ENCODE measurements at regions not wholly inside any gene's neighbourhood (a gene's known extent, or its start where the extent isn't known, plus 50 kb on each side); places are given as distances from the start of the nearest gene placed in this dataset.

GRCh38 chr4:126647320-126647719 is 985.4 kb upstream of the INTU start:
- Histone ChIP-seq H3K4me1 (ENCODE audit: control insufficient read depth, extremely low read depth, insufficient read depth, low read length) (no peaks in the 10 kb centered on the region), H3K9ac (replicated peaks; ENCODE audit: extremely low read depth, insufficient read depth, low read length) (no peak overlapping the region), H3K27me3 (ENCODE audit: control insufficient read depth in 2 of 2, insufficient read depth in 2 of 2, low read length in 2 of 2) (no peaks in the 10 kb centered on the region), H3K27ac (ENCODE audit: insufficient read depth, low read depth, low read length) (no peak overlapping the region), H3K4me2 (ENCODE audit: insufficient read depth, low read length) (no peak overlapping the region), H2AFZ (ENCODE audit: low read depth, low read length) (no peak overlapping the region), H4K20me1 (replicated peaks; ENCODE audit: control insufficient read depth, extremely low read depth, insufficient read depth, low read length) (no peaks in the 10 kb centered on the region), H3K36me3 (ENCODE audit: control insufficient read depth in 2 of 2, extremely low read depth in 1 of 2, insufficient read depth in 2 of 2, low read length in 2 of 2) (no peaks in the 10 kb centered on the region), H3K4me3 (replicated peaks in 1 of 3; ENCODE audit: insufficient read depth in 1 of 3, low read depth in 1 of 3, low read length in 3 of 3) (no peak overlapping the region), H3K79me2 (ENCODE audit: control insufficient read depth, insufficient read depth, low read length) (no peaks in the 10 kb centered on the region), H3K9me1 (replicated peaks; ENCODE audit: control insufficient read depth, extremely low read depth, insufficient read depth, low read length) (no peaks in the 10 kb centered on the region), H3K9me3 (replicated peaks; ENCODE audit: control insufficient read depth, insufficient read depth, low read length) (no peaks in the 10 kb centered on the region)
- ChIA-PET CTCF (no interaction called here), POLR2A (no interaction called here)
- no TSS peak for BruUV-seq (replicated peaks)
- dilution Hi-C loops (cut with MboI; ENCODE audit: extremely low pct_ligation_motif_present, low sequenced_read_pairs) (no loop called here), intact Hi-C loops (cut with micrococcal nuclease) (no loop called here)
- DNase-seq (ENCODE audit: low read depth, low spot score) (no peak), FAIRE-seq (no peak)
- TF ChIP-seq CTCF (IDR thresholded peaks at IDR 0.05; ENCODE audit: extremely low read depth in 1 of 2, insufficient read depth in 1 of 2, low read depth in 1 of 2, low read length in 2 of 2) = no peak
- TF ChIP-seq POLR2A (IDR thresholded peaks at IDR 0.05; ENCODE audit: low read depth, low read length) = no peak
- no peak for TF ChIP-seq GATA2 (IDR thresholded peaks at IDR 0.05; ENCODE audit: insufficient read depth, insufficient read length, low read depth, low read length)
- TF ChIP-seq EZH2 (IDR thresholded peaks at IDR 0.05; ENCODE audit: borderline replicate concordance, low read depth, low read length, severe bottlenecking) = no peak
- no peak for TF ChIP-seq MYC (IDR thresholded peaks at IDR 0.05; ENCODE audit: low read depth, low read length)
- no peak for TF ChIP-seq MAX (IDR thresholded peaks at IDR 0.05; ENCODE audit: insufficient read depth, insufficient read length)
- no peak for TF ChIP-seq POLR2AphosphoS5 (IDR thresholded peaks at IDR 0.05; ENCODE audit: insufficient read depth, low read depth, low read length)
- no peak for TF ChIP-seq JUN (IDR thresholded peaks at IDR 0.05; ENCODE audit: borderline replicate concordance, insufficient read depth, insufficient read length, low read depth)
- TF ChIP-seq FOS (IDR thresholded peaks at IDR 0.05; ENCODE audit: borderline replicate concordance, insufficient read depth, low read length) = no peak
